H9 (cell line): ENCODE measurements at regions not wholly inside any gene's neighbourhood (a gene's known extent, or its start where the extent isn't known, plus 50 kb on each side); places are given as distances from the start of the nearest gene placed in this dataset.

Experiments used
- DNase-seq: peaks from one replicate; pipeline ENCODE4 v3.0.0-alpha.2; 2017
- H2AFZ ChIP-seq: one replicate; pipeline ENCODE4 v1.6.1; 2013; ENCODE audit warnings: mild to moderate bottlenecking, low read length, control low read depth, moderate library complexity
- H2AK5ac ChIP-seq: 2 replicates; pipeline ENCODE4 v1.6.1; 2013; ENCODE audit warnings: low read length, control low read depth, mixed read lengths; ENCODE audit not compliant: insufficient read length
- H2BK120ac ChIP-seq: one replicate; pipeline ENCODE4 v1.6.1; 2013; ENCODE audit warnings: low read depth, mild to moderate bottlenecking, low read length, control low read depth, inconsistent platforms; ENCODE audit not compliant: poor library complexity, severe bottlenecking
- H2BK12ac ChIP-seq: 2 replicates; pipeline ENCODE4 v1.6.1; 2013; ENCODE audit warnings: low read length, control low read depth, mixed read lengths, low read depth; ENCODE audit not compliant: insufficient read length
- H2BK15ac ChIP-seq: 2 replicates; pipeline ENCODE4 v1.6.1; 2013; ENCODE audit warnings: low read depth, low read length, control low read depth
- H2BK20ac ChIP-seq: one replicate; pipeline ENCODE4 v1.6.1; 2013; ENCODE audit warnings: low read depth, mild to moderate bottlenecking, low read length, control low read depth, inconsistent platforms; ENCODE audit not compliant: poor library complexity, severe bottlenecking
- H2BK5ac ChIP-seq: 2 replicates; pipeline ENCODE4 v1.6.1; 2013; ENCODE audit warnings: low read length, control low read depth, mixed read lengths; ENCODE audit not compliant: insufficient read length
- H3K14ac ChIP-seq: 2 replicates; pipeline ENCODE4 v1.6.1; 2013; ENCODE audit warnings: low read length, control low read depth; ENCODE audit not compliant: insufficient read depth
- H3K18ac ChIP-seq: 2 replicates; pipeline ENCODE4 v1.6.1; 2013; ENCODE audit warnings: low read depth, mild to moderate bottlenecking, mixed read lengths, low read length, control low read depth; ENCODE audit not compliant: insufficient read length
- H3K23ac ChIP-seq: 2 replicates; pipeline ENCODE4 v1.6.1; 2013; ENCODE audit warnings: low read length, control low read depth, mixed read lengths, low read depth; ENCODE audit not compliant: insufficient read length
- H3K23me2 ChIP-seq: 2 replicates; pipeline ENCODE4 v1.6.1; 2013; ENCODE audit warnings: low read depth, mild to moderate bottlenecking, mixed read lengths, low read length, control low read depth; ENCODE audit not compliant: insufficient read length, poor library complexity, severe bottlenecking
- H3K27ac ChIP-seq: 2 replicates; pipeline ENCODE4 v1.5.1; 2013; ENCODE audit warnings: low read length, control low read depth, mixed read lengths, low read depth; ENCODE audit not compliant: insufficient read length
- H3K27me3 ChIP-seq: 2 replicates; pipeline ENCODE4 v1.6.1; 2013; ENCODE audit warnings: low read length, control low read depth, inconsistent platforms; ENCODE audit not compliant: insufficient read depth
- H3K4ac ChIP-seq: 2 replicates; pipeline ENCODE4 v1.6.1; 2013; ENCODE audit warnings: low read depth, mild to moderate bottlenecking, control low read depth, inconsistent platforms, low read length, moderate library complexity
- H3K4me1 ChIP-seq: 2 replicates; pipeline ENCODE4 v1.6.1; 2013; ENCODE audit warnings: low read length, control low read depth, inconsistent platforms; ENCODE audit not compliant: insufficient read depth
- H3K4me2 ChIP-seq: 2 replicates; pipeline ENCODE4 v1.6.1; 2013; ENCODE audit warnings: low read length, control low read depth, mixed read lengths; ENCODE audit not compliant: insufficient read length, insufficient read depth
- H3K56ac ChIP-seq: 2 replicates; pipeline ENCODE4 v1.6.1; 2013; ENCODE audit warnings: low read depth, mild to moderate bottlenecking, mixed read lengths, low read length, control low read depth; ENCODE audit not compliant: insufficient read length
- H3K79me1 ChIP-seq: 2 replicates; pipeline ENCODE4 v1.6.1; 2013; ENCODE audit warnings: low read depth, mild to moderate bottlenecking, moderate library complexity, low read length, control low read depth, inconsistent platforms; ENCODE audit not compliant: insufficient read depth, poor library complexity, severe bottlenecking
- H3K79me2 ChIP-seq: 2 replicates; pipeline ENCODE4 v1.6.1; 2013; ENCODE audit warnings: low read length, control low read depth, inconsistent platforms; ENCODE audit not compliant: insufficient read depth
- H3K9ac ChIP-seq: 2 replicates; pipeline ENCODE4 v1.6.1; 2013; ENCODE audit warnings: low read length, control low read depth, mixed read lengths; ENCODE audit not compliant: insufficient read length; ENCODE audit errors: extremely low read depth
- H3K9me3 ChIP-seq: one replicate; pipeline ENCODE4 v1.6.1; 2013; ENCODE audit warnings: low read depth, low read length, inconsistent platforms; ENCODE audit not compliant: control insufficient read depth
- H3T11ph ChIP-seq: one replicate; pipeline ENCODE4 v1.6.1; 2013; ENCODE audit warnings: mild to moderate bottlenecking, low read length, control low read depth, inconsistent platforms
- H4K20me1 ChIP-seq: one replicate; pipeline ENCODE4 v1.6.1; 2013; ENCODE audit not compliant: control insufficient read depth, insufficient read length, insufficient read depth
- H4K5ac ChIP-seq: 2 replicates; pipeline ENCODE4 v1.6.1; 2013; ENCODE audit warnings: low read depth, mild to moderate bottlenecking, mixed read lengths, low read length, control low read depth; ENCODE audit not compliant: insufficient read length
- H4K8ac ChIP-seq: replicated peaks from 2 replicates; pipeline ENCODE4 v1.6.1; 2013; ENCODE audit warnings: low read length, control low read depth, mixed read lengths, low read depth; ENCODE audit not compliant: insufficient read length
- H4K91ac ChIP-seq: 2 replicates; pipeline ENCODE4 v1.6.1; 2013; ENCODE audit warnings: low read depth, mild to moderate bottlenecking, moderate library complexity, mixed read lengths, low read length, control low read depth; ENCODE audit not compliant: insufficient read length
- H3K27ac Mint-ChIP-seq, 3 experiments: 2 replicates in 2 of 3; 3 replicates in 1 of 3; pipeline ENCODE4 v1.8.0; 2020 to 2021; ENCODE audit warnings: mixed read lengths in 3 of 3, mild to moderate bottlenecking in 1 of 3, moderate library complexity in 1 of 3
- H3K27me3 Mint-ChIP-seq: 2 replicates; pipeline ENCODE4 v1.8.0; 2021; ENCODE audit warnings: low read depth, mild to moderate bottlenecking, moderate library complexity, mixed read lengths
- H3K36me3 Mint-ChIP-seq, 3 experiments: 2 replicates in 2 of 3; 3 replicates in 1 of 3; pipeline ENCODE4 v1.8.0; 2020 to 2021; ENCODE audit warnings: low read depth in 3 of 3, mixed read lengths in 3 of 3; ENCODE audit not compliant: insufficient read depth in 1 of 3
- H3K4me1 Mint-ChIP-seq, 2 experiments: 2 replicates each; pipeline ENCODE4 v1.8.0; 2020; ENCODE audit warnings: mixed read lengths in 2 of 2
- H3K4me3 Mint-ChIP-seq, 2 experiments: 2 replicates in 1 of 2; 3 replicates in 1 of 2; pipeline ENCODE4 v1.8.0; 2020 to 2021; ENCODE audit warnings: mild to moderate bottlenecking in 2 of 2, mixed read lengths in 2 of 2, moderate library complexity in 1 of 2
- H3K9me3 Mint-ChIP-seq, 2 experiments: 2 replicates in 1 of 2; 3 replicates in 1 of 2; pipeline ENCODE4 v1.8.0; 2020; ENCODE audit warnings: mild to moderate bottlenecking in 2 of 2, mixed read lengths in 2 of 2, moderate library complexity in 1 of 2
- WGBS: extraction: QIAGEN DNeasy Blood & Tissue Kit; methylation state at CpG from one replicate; pipeline ENCODE4 v1.1.7; 2013; ENCODE audit warnings: missing lambda C conversion rate, low lambda C conversion rate, mixed read lengths; ENCODE audit not compliant: insufficient read length; ENCODE audit errors: extremely low coverage; 5-methylcytosine and 5-hydroxymethylcytosine counted together
- TF ChIP-seq, protein P1 (sequence below): fragments of 200-600 bp; sonication (generic); conservative IDR thresholded peaks from 3 replicates; pipeline ENCODE4 v1.8.0; 2021; ENCODE audit warnings: antibody characterized with exemption, mild to moderate bottlenecking

- Mint-ChIP-seq H3K36me3 (peaks cover 0 to 2% (median 0%) of the 10 kb centered on the region in 3 experiments; a peak in 1 of 7 replicates), H3K27me3 (no peaks in the 10 kb centered on the region; the same call in 1 of the 2 replicates), H3K27ac (no peak overlapping the region), H3K4me3 (no peak overlapping the region), H3K4me1 (0 out of 4 replicates have a peak, but pooled peaks cover 0 to 3% of the 10 kb centered on the region in 2 experiments), H3K9me3 (peaks cover 0 to 3% of the 10 kb centered on the region in 2 experiments; a peak in 3 of 5 replicates)
- no peaks in the 10 kb centered on the region for H4K20me1 ChIP-seq
- H3K79me2 ChIP-seq = no peaks in the 10 kb centered on the region
- no peak overlapping the region for H3K4ac ChIP-seq
- H3K14ac ChIP-seq = no peak overlapping the region
- H3K23ac ChIP-seq = no peak overlapping the region
- H3K27ac ChIP-seq = no peak overlapping the region
- H3K4me2 ChIP-seq = no peak overlapping the region
- TF ChIP-seq, protein P1, sequence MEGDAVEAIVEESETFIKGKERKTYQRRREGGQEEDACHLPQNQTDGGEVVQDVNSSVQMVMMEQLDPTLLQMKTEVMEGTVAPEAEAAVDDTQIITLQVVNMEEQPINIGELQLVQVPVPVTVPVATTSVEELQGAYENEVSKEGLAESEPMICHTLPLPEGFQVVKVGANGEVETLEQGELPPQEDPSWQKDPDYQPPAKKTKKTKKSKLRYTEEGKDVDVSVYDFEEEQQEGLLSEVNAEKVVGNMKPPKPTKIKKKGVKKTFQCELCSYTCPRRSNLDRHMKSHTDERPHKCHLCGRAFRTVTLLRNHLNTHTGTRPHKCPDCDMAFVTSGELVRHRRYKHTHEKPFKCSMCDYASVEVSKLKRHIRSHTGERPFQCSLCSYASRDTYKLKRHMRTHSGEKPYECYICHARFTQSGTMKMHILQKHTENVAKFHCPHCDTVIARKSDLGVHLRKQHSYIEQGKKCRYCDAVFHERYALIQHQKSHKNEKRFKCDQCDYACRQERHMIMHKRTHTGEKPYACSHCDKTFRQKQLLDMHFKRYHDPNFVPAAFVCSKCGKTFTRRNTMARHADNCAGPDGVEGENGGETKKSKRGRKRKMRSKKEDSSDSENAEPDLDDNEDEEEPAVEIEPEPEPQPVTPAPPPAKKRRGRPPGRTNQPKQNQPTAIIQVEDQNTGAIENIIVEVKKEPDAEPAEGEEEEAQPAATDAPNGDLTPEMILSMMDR = no peak
- H3K4me1 ChIP-seq = no peaks in the 10 kb centered on the region
- H3K9me3 ChIP-seq = no peaks in the 10 kb centered on the region
- no peak overlapping the region for H2BK120ac ChIP-seq
- H2AFZ ChIP-seq = no peak overlapping the region
- H2BK5ac ChIP-seq = no peak overlapping the region
- H4K5ac ChIP-seq = no peak overlapping the region
- no peak overlapping the region for H2AK5ac ChIP-seq
- no peaks in the 10 kb centered on the region for H3K27me3 ChIP-seq
- H2BK20ac ChIP-seq = no peak overlapping the region
- no peak overlapping the region for H2BK15ac ChIP-seq
- H3K56ac ChIP-seq = no peak overlapping the region
- H2BK12ac ChIP-seq = no peak overlapping the region
- no peaks in the 10 kb centered on the region for H3K79me1 ChIP-seq
- no peak overlapping the region for H3T11ph ChIP-seq
- no CpG with 5 or more reads among the region's 4 CpGs for WGBS
- no peak overlapping the region for H4K91ac ChIP-seq
- no peak overlapping the region for H4K8ac ChIP-seq
- H3K23me2 ChIP-seq = no peaks in the 10 kb centered on the region
- no peak overlapping the region for H3K18ac ChIP-seq
- no peak for DNase-seq
- no peak overlapping the region for H3K9ac ChIP-seq
Measured at GRCh38 chr2:70380621-70381020, 78.8 kb upstream of the FAM136A start.
